ENCODE measurements at regions not wholly inside any gene's neighbourhood (a gene's known extent, or its start where the extent isn't known, plus 50 kb on each side); places are given as distances from the start of the nearest gene placed in this dataset.

DNA sequence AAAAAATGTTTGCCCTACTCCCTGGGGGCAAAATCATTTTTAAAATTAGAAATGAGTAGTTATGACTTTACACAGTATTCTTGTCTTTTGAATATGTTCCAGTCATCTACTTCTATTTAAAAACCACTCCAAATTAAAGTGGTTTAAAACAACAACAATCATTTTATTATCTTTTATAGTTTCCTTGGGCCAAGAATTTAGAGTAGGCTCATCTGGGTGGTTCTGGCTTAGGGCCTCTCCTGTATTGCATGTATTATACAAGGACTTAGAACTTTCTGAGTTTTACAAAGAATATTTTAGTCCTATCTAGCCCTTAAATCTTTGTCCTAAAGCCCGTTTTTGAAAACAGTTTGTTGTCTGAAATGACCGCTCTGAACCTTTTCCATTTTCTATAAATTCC is 132.5 kb upstream of the INTU start:
- DNase-seq (ENCODE audit: low read depth in 1 of 2, low spot score in 1 of 2): no peak
- Histone ChIP-seq H3K4me3 (replicated peaks; ENCODE audit: insufficient read depth, low read length) (no peak overlapping the region), H3K27ac (replicated peaks) (peak overlapping the region; percentile 43), H3K27me3 (ENCODE audit: insufficient read depth, poor library complexity, severe bottlenecking) (no peaks in the 10 kb centered on the region)
- TF ChIP-seq, protein P1, sequence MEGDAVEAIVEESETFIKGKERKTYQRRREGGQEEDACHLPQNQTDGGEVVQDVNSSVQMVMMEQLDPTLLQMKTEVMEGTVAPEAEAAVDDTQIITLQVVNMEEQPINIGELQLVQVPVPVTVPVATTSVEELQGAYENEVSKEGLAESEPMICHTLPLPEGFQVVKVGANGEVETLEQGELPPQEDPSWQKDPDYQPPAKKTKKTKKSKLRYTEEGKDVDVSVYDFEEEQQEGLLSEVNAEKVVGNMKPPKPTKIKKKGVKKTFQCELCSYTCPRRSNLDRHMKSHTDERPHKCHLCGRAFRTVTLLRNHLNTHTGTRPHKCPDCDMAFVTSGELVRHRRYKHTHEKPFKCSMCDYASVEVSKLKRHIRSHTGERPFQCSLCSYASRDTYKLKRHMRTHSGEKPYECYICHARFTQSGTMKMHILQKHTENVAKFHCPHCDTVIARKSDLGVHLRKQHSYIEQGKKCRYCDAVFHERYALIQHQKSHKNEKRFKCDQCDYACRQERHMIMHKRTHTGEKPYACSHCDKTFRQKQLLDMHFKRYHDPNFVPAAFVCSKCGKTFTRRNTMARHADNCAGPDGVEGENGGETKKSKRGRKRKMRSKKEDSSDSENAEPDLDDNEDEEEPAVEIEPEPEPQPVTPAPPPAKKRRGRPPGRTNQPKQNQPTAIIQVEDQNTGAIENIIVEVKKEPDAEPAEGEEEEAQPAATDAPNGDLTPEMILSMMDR (IDR thresholded peaks at IDR 0.05; ENCODE audit: insufficient read depth, low read length): no peak
- TF ChIP-seq GABPA (IDR thresholded peaks at IDR 0.05; ENCODE audit: low read depth): no peak
- no peak for TF ChIP-seq SPI1 (IDR thresholded peaks at IDR 0.05; ENCODE audit: borderline replicate concordance, low read depth)
- TF ChIP-seq, protein P2, sequence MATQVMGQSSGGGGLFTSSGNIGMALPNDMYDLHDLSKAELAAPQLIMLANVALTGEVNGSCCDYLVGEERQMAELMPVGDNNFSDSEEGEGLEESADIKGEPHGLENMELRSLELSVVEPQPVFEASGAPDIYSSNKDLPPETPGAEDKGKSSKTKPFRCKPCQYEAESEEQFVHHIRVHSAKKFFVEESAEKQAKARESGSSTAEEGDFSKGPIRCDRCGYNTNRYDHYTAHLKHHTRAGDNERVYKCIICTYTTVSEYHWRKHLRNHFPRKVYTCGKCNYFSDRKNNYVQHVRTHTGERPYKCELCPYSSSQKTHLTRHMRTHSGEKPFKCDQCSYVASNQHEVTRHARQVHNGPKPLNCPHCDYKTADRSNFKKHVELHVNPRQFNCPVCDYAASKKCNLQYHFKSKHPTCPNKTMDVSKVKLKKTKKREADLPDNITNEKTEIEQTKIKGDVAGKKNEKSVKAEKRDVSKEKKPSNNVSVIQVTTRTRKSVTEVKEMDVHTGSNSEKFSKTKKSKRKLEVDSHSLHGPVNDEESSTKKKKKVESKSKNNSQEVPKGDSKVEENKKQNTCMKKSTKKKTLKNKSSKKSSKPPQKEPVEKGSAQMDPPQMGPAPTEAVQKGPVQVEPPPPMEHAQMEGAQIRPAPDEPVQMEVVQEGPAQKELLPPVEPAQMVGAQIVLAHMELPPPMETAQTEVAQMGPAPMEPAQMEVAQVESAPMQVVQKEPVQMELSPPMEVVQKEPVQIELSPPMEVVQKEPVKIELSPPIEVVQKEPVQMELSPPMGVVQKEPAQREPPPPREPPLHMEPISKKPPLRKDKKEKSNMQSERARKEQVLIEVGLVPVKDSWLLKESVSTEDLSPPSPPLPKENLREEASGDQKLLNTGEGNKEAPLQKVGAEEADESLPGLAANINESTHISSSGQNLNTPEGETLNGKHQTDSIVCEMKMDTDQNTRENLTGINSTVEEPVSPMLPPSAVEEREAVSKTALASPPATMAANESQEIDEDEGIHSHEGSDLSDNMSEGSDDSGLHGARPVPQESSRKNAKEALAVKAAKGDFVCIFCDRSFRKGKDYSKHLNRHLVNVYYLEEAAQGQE (IDR thresholded peaks at IDR 0.05; ENCODE audit: insufficient replicate concordance, low read depth): no peak
- TF ChIP-seq POLR2AphosphoS5 (IDR thresholded peaks at IDR 0.05; ENCODE audit: low read depth): no peak

DNA sequence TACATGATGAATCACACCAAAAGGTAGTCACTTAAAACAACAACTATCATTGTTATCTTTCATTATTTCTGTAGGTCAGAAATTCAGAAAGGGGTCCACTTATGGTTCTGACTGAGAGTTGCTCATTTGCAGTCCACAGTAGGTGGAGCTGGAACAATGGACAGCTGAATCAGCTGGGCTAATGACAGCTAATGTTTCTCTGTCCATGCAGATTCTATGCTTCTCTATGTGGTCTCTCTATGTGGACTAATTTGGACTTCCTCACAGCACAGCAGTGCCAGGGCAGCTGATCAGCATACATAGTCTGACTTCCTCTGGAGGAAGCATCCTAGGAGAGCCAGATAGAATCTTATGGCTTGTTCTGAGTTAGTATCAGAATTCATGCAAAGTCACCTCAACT is 131.7 kb upstream of the INTU start:
- peak in 1 of 2 experiments; percentile 55 for DNase-seq (ENCODE audit: low read depth in 1 of 2, low spot score in 1 of 2)
- no peak overlapping the region for H3K4me3 ChIP-seq (replicated peaks; ENCODE audit: insufficient read depth, low read length)
- peak overlapping the region; percentile 43 for H3K27ac ChIP-seq (replicated peaks)
- H3K27me3 ChIP-seq (ENCODE audit: insufficient read depth, poor library complexity, severe bottlenecking): no peaks in the 10 kb centered on the region
- TF ChIP-seq, protein P1 (IDR thresholded peaks at IDR 0.05; ENCODE audit: insufficient read depth, low read length): no peak
- TF ChIP-seq SPI1 (IDR thresholded peaks at IDR 0.05; ENCODE audit: borderline replicate concordance, low read depth): peak; percentile 89

DNA sequence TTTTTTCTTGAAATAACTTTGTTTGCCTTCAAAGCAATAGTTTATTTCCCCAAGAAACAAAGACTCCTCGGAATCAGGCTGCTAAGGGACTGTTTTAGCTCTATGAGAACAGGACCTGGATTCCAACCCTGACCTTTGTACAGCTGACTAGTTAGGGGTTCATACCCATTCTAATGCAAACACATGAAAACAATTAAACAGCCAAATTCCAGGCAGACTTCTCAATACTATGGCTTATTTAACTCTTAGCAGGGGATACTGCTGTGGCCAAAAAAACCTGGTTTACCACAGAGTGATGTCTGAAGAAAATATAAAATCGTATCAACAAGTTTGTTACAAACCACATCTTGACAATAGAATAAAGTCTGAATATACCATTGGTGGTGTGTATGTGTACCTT is 129.6 kb upstream of the INTU start:
- DNase-seq (ENCODE audit: low read depth in 1 of 2, low spot score in 1 of 2): no peak
- no peak overlapping the region for H3K27ac ChIP-seq (replicated peaks)
- H3K4me3 ChIP-seq (replicated peaks; ENCODE audit: insufficient read depth, low read length): no peak overlapping the region
- H3K27me3 ChIP-seq (ENCODE audit: insufficient read depth, poor library complexity, severe bottlenecking): no peaks in the 10 kb centered on the region
- TF ChIP-seq SPI1 (IDR thresholded peaks at IDR 0.05; ENCODE audit: borderline replicate concordance, low read depth) (no peak), POLR2AphosphoS5 (IDR thresholded peaks at IDR 0.05; ENCODE audit: low read depth) (no peak), GABPA (IDR thresholded peaks at IDR 0.05; ENCODE audit: low read depth) (no peak)
- TF ChIP-seq, protein P2 (IDR thresholded peaks at IDR 0.05; ENCODE audit: insufficient replicate concordance, low read depth): no peak
- TF ChIP-seq, protein P1 (IDR thresholded peaks at IDR 0.05; ENCODE audit: insufficient read depth, low read length): no peak

DNA sequence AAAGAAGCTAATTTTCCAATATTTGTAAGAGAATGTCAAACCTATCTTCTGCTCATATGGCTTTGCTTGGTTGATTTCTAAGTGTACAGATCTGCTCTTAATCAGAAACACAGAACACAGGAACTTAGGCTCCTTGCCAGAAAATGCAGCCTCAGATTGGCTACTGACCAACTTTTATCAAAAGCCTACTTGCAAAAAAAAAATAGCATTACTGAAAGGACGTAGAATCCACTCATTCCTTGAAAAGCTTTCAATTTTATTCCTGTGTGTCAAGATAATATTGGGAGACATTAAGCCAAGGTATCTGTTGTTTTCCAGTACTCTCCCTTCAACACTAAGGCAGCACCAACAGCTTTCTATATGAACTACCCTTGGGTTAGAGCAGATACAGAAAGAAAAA is 127.6 kb upstream of the INTU start:
- no peak overlapping the region for H3K27ac ChIP-seq (replicated peaks)
- H3K4me3 ChIP-seq (replicated peaks; ENCODE audit: insufficient read depth, low read length): no peak overlapping the region
- TF ChIP-seq, protein P2 (IDR thresholded peaks at IDR 0.05; ENCODE audit: insufficient replicate concordance, low read depth): no peak
- TF ChIP-seq SPI1 (IDR thresholded peaks at IDR 0.05; ENCODE audit: borderline replicate concordance, low read depth): no peak
- no peak for TF ChIP-seq GABPA (IDR thresholded peaks at IDR 0.05; ENCODE audit: low read depth)
- no peak for TF ChIP-seq POLR2AphosphoS5 (IDR thresholded peaks at IDR 0.05; ENCODE audit: low read depth)
- TF ChIP-seq, protein P1 (IDR thresholded peaks at IDR 0.05; ENCODE audit: insufficient read depth, low read length): no peak
- DNase-seq (ENCODE audit: low read depth in 1 of 2, low spot score in 1 of 2): no peak
- no peaks in the 10 kb centered on the region for H3K27me3 ChIP-seq (ENCODE audit: insufficient read depth, poor library complexity, severe bottlenecking)

Measured in HL-60 (cell line).